SH-SY5Y (cell line): ENCODE measurements at regions not wholly inside any gene's neighbourhood (a gene's known extent, or its start where the extent isn't known, plus 50 kb on each side); places are given as distances from the start of the nearest gene placed in this dataset.

ENCODE experiments used
- GATA2 ChIP-seq: IDR thresholded peaks from 2 replicates; pipeline ENCODE4 v1.6.1; 2011; ENCODE audit warnings: mild to moderate bottlenecking, low read depth, low read length
- GATA3 ChIP-seq: IDR thresholded peaks from 2 replicates; pipeline ENCODE4 v1.6.1; 2011; ENCODE audit warnings: low read depth, mild to moderate bottlenecking, low read length, moderate library complexity

DNA sequence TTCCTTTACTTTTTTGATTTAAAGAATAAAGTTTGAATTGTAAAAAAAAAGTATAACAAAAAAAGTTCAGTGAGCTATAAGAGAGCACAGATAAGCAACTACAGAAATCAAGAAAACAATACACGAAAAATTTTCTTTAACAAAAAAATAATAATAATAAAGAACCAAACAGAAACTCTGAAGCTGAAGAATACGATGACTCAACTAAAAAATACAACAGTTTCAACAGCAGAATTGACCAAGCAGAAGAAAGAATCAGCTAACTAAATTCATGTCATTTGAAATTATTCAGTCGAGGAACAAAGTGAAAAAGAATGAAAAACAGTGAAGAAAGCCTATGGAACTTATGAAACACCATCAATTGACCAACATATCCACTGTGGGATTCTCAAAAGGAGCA lies 177.7 kb downstream of the NDUFS4 start:
- no peak for TF ChIP-seq GATA3
- no peak for TF ChIP-seq GATA2
